Vagina (tissue), 2 donors: ENCODE measurements at regions not wholly inside any gene's neighbourhood (a gene's known extent, or its start where the extent isn't known, plus 50 kb on each side); places are given as distances from the start of the nearest gene placed in this dataset.

Experiments
- POLR2AphosphoS5 ChIP-seq, 2 donors: sonication (generic); formaldehyde crosslinking; IDR thresholded peaks; one replicate each; pipeline ENCODE4 v1.9.0; 2017; ENCODE audit warnings: antibody characterized with exemption in 2 of 2, mild to moderate bottlenecking in 2 of 2, low read depth in 1 of 2; ENCODE audit not compliant: insufficient read depth in 1 of 2
- TF ChIP-seq, protein P1 (sequence below), 3 experiments: fragments of 450-650 bp in 2 of 3; fragments of 200-600 bp in 1 of 3; sonication (generic) in 1 of 3; IDR thresholded peaks; one replicate each; pipeline ENCODE4 v1.5.1; 2017 to 2019; ENCODE audit warnings: antibody characterized with exemption in 3 of 3, mild to moderate bottlenecking in 2 of 3, moderate library complexity in 2 of 3

DNA sequence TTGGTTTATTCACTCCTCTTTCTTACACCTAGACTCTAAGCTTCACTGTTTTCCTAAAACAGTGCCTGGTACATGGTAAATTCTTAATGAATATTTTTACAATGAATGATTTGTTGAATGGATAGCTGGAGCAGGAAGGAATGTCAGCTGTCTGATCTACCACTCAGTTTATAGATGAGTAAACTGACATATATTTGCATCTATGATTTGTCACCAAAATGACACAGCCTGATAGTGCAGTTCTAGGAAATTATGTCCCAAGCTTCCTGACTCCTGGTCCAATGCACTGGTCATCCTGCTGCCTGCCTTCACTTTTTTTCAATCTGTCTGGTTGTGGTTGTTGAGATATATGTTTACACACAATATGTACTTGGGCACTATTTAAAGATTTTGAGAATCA, 651.7 kb upstream of the WWC1 start:
- TF ChIP-seq, protein P1, sequence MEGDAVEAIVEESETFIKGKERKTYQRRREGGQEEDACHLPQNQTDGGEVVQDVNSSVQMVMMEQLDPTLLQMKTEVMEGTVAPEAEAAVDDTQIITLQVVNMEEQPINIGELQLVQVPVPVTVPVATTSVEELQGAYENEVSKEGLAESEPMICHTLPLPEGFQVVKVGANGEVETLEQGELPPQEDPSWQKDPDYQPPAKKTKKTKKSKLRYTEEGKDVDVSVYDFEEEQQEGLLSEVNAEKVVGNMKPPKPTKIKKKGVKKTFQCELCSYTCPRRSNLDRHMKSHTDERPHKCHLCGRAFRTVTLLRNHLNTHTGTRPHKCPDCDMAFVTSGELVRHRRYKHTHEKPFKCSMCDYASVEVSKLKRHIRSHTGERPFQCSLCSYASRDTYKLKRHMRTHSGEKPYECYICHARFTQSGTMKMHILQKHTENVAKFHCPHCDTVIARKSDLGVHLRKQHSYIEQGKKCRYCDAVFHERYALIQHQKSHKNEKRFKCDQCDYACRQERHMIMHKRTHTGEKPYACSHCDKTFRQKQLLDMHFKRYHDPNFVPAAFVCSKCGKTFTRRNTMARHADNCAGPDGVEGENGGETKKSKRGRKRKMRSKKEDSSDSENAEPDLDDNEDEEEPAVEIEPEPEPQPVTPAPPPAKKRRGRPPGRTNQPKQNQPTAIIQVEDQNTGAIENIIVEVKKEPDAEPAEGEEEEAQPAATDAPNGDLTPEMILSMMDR (IDR thresholded peaks at IDR 0.05), result no peak
- TF ChIP-seq POLR2AphosphoS5 (IDR thresholded peaks at IDR 0.05; ENCODE audit: insufficient read depth in 1 of 2, low read depth in 1 of 2), result no peak
